Stomach smooth muscle (tissue), 2 donors: ENCODE measurements at regions not wholly inside any gene's neighbourhood (a gene's known extent, or its start where the extent isn't known, plus 50 kb on each side); places are given as distances from the start of the nearest gene placed in this dataset.

Experiments used
- H3K27ac ChIP-seq: one replicate; pipeline ENCODE4 v1.7.0; 2013; ENCODE audit warnings: mild to moderate bottlenecking, low read length, inconsistent platforms
- H3K27me3 ChIP-seq, 2 donors: one replicate each; pipeline ENCODE4 v1.7.0; 2013; ENCODE audit warnings: low read length in 2 of 2; ENCODE audit not compliant: insufficient read depth in 2 of 2, control insufficient read depth in 1 of 2
- H3K36me3 ChIP-seq, 2 donors: one replicate each; pipeline ENCODE4 v1.7.0; 2013; ENCODE audit warnings: low read length in 2 of 2; ENCODE audit not compliant: control insufficient read depth in 2 of 2, insufficient read depth in 2 of 2
- H3K4me1 ChIP-seq: one replicate; pipeline ENCODE4 v1.7.0; 2013; ENCODE audit warnings: low read length; ENCODE audit not compliant: control insufficient read depth, insufficient read depth
- H3K4me3 ChIP-seq, 2 donors: one replicate each; pipeline ENCODE4 v1.7.0; 2013; ENCODE audit warnings: low read length in 2 of 2
- H3K9ac ChIP-seq, 2 donors: one replicate each; pipeline ENCODE4 v1.7.0; 2013; ENCODE audit warnings: low read length in 2 of 2, mild to moderate bottlenecking in 1 of 2
- H3K9me3 ChIP-seq, 2 donors: one replicate each; pipeline ENCODE4 v1.7.0; 2013; ENCODE audit warnings: low read length in 2 of 2; ENCODE audit not compliant: control insufficient read depth in 2 of 2
- donor health status: healthy.
- donor health status: Pancreatic carcinoma.

- no peak overlapping the region for H3K4me3 ChIP-seq
- no peak overlapping the region for H3K27ac ChIP-seq
- no peaks in the 10 kb centered on the region for H3K4me1 ChIP-seq
- no peaks in the 10 kb centered on the region for H3K9me3 ChIP-seq
- H3K36me3 ChIP-seq = no peaks in the 10 kb centered on the region
- no peak overlapping the region for H3K9ac ChIP-seq
- peaks cover 0 to 2% of the 10 kb centered on the region in 2 donors for H3K27me3 ChIP-seq
Measured at GRCh38 chr20:48456366-48457192, 371.2 kb downstream of the PREX1 start.

DNA sequence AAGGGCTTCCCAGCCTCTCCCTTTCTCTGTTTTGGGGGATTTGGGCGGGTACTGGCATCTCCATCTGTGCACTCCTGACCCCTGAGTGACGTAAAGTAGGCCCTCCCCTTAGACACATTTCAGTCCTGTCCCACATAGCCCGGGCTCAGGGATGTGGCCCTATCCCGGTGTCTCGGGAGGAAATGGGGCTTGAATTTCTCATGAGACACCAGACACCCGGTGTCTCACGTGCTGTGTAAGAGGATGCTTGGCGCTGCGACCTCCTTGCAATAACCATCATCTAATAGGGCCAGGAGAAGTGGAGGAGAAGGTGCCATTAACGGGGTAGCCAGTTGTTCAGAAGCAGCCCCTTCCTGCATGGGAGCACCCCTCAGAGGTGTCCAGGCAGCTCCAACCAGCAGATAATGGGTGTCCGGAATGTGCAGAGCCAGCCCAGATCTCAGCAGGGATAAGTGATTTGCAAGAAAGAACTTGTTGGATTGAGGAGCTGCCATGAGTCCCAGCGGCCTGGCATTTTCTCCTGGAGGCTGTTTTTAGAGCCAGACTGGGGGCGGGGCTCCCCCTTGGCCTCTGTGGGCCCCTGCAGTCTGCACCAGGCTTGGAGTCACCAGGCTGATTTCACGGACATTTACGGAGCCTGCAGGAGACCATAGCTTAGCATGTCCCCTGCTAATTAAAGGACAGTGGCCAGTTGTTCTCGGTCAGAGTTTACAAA, 372.0 kb downstream of the PREX1 start:
- H3K9me3 ChIP-seq = no peaks in the 10 kb centered on the region
- no peak overlapping the region for H3K9ac ChIP-seq
- H3K36me3 ChIP-seq = no peaks in the 10 kb centered on the region
- no peak overlapping the region for H3K4me3 ChIP-seq
- peaks cover 0 to 2% of the 10 kb centered on the region in 2 donors for H3K27me3 ChIP-seq
- H3K4me1 ChIP-seq = no peaks in the 10 kb centered on the region
- H3K27ac ChIP-seq = no peak overlapping the region

DNA sequence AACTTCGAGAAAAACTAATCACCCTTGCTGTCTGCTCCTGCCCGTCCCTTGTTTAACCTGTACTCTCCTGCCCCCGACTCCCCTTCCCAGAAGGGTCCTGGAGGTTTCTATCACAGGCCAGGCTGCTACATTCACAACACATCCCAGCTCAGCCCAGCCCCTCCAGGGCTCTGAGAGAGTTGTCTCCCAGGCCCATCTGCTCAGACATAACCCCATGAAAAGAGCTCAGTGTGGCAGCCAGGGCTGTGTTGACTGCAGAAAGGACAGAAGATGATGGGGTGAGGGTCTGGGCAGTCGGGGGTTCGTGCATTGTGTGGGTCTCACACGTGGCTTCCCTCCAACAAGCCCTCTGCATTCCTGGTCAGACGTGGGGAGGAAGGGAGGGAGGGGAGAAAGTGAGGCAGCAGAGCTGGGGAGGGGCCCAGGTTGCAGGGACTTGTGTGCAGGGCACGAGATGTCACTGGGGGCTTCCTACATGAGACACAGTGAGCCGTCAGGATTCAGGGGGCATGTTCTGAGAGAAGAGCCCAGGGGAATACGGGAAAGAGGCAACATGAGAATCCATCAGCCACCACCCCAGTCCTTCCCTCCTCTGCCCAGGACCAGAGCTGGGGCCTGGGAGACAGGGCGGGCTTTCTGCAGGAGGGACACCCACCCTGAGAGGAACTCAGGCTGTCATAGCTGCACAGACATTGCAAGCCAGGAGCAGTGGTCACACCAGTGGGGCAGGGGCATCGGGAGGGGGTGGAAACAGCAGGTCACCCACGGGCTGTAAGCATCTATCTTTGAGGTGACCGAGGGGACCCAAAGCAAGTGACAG, 372.9 kb downstream of the PREX1 start:
- no peaks in the 10 kb centered on the region for H3K9me3 ChIP-seq
- H3K4me3 ChIP-seq = no peak overlapping the region
- no peaks in the 10 kb centered on the region for H3K36me3 ChIP-seq
- H3K27ac ChIP-seq = no peak overlapping the region
- no peaks in the 10 kb centered on the region for H3K4me1 ChIP-seq
- peaks cover 0 to 2% of the 10 kb centered on the region in 2 donors for H3K27me3 ChIP-seq
- H3K9ac ChIP-seq = no peak overlapping the region

- H3K36me3 ChIP-seq = no peaks in the 10 kb centered on the region
- peaks cover 0 to 2% of the 10 kb centered on the region in 2 donors for H3K27me3 ChIP-seq
- no peak overlapping the region for H3K9ac ChIP-seq
- H3K4me1 ChIP-seq = peaks cover 8% of the 10 kb centered on the region
- H3K4me3 ChIP-seq = no peak overlapping the region
- no peak overlapping the region for H3K27ac ChIP-seq
- no peaks in the 10 kb centered on the region for H3K9me3 ChIP-seq
Measured at GRCh38 chr20:48453477-48454093, 374.2 kb downstream of the PREX1 start.

- Histone ChIP-seq H3K4me1 (peaks cover 12% of the 10 kb centered on the region), H3K9me3 (no peaks in the 10 kb centered on the region), H3K9ac (no peak overlapping the region), H3K27me3 (no peaks in the 10 kb centered on the region), H3K27ac (no peak overlapping the region), H3K36me3 (no peaks in the 10 kb centered on the region), H3K4me3 (no peak overlapping the region)
Measured at GRCh38 chr20:48451401-48451800, 376.4 kb downstream of the PREX1 start.

DNA sequence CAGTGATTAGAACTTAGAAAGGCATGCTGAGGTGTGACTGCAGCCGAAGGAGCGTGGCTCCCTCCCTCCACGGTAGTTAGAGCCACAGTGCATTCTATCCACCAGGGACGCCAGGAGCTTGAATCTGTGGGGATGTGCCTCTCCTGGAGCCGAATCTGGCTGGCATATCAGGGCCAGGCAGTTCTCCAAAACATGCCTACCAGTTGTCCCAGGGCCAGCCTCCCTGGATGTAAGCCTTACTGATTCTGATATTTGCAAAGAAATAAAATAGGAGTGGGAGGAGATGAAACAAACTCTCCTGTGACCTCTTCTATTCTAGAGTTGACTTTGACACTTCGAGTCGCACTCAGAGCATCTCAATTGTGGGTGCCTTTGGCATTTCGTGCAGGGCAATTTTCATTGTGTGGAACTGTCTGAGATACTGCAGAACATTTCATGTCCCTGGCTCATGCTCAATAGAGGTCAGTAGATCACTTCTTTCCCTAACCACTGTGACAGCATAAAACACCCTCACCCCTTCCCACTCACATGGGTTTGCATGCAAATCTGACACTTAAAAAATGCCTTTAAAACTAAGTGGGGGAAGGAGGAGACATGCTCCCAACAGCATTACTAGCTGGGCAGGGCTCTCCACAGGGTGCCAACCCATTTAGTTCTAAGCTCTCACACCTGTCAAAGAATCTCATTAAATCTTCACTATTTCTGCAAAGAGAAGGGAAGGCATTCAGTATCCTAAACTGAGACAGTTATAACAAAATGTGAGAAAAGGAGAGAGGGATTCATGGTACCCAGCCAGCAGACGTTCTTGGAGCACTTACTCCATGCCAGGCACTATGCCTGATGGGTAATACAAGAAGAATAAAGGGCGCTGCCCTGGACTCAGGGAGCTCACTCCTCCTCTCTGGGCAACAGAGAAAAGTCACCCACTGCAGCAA, 378.9 kb downstream of the PREX1 start:
- Histone ChIP-seq H3K4me1 (peaks cover 12% of the 10 kb centered on the region), H3K36me3 (no peaks in the 10 kb centered on the region), H3K9me3 (peaks cover 0 to 4% of the 10 kb centered on the region in 2 donors), H3K4me3 (no peak overlapping the region), H3K9ac (no peak overlapping the region), H3K27ac (no peak overlapping the region), H3K27me3 (no peaks in the 10 kb centered on the region)

- Histone ChIP-seq H3K9ac (no peak overlapping the region), H3K27me3 (no peaks in the 10 kb centered on the region), H3K9me3 (peaks cover 3 to 4% of the 10 kb centered on the region in 2 donors), H3K36me3 (no peaks in the 10 kb centered on the region), H3K27ac (no peak overlapping the region), H3K4me1 (peaks cover 12% of the 10 kb centered on the region), H3K4me3 (no peak overlapping the region)
Measured at GRCh38 chr20:48447456-48447855, 380.3 kb downstream of the PREX1 start.

DNA sequence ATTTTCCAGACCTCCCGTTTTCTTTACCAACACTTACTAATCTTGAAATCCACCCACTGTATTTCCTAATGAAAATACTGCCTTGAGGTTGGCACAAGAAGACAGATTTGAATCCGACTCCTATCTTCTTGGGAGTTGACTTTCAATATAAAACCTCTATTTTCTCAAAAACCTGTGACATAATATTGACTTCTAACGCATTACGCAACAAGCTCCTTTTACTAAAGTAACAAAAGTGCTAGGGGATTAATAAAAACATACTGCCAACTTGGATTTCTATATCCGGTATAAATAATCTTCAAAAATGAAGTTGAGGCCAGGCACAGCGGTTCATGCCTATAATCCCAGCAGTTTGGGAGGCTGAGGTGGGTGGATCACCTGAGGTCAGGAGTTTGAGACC, 382.0 kb downstream of the PREX1 start:
- H3K4me1 ChIP-seq = peaks cover 12% of the 10 kb centered on the region
- H3K36me3 ChIP-seq = no peaks in the 10 kb centered on the region
- no peaks in the 10 kb centered on the region for H3K27me3 ChIP-seq
- no peak overlapping the region for H3K27ac ChIP-seq
- no peak overlapping the region for H3K9ac ChIP-seq
- no peak overlapping the region for H3K4me3 ChIP-seq
- H3K9me3 ChIP-seq = peaks cover 3 to 4% of the 10 kb centered on the region in 2 donors

DNA sequence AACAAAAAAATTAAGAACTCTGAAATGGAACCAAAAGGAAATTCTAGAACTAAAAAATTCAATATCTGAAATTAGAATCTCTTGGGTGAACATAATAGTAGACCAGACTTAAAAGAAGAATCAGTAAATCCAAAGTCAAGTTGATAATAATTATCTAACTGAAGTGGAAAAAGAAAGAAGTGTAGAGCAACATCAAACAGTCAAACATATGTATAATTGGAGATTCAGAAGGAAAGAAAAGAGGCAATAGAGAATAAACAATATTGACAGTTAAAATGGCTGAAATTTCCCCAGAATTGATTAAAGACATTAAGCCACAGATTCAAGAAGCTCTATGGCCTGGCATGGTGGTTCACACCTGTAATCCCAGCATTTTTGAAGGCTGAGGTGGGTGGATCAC, 383.6 kb downstream of the PREX1 start:
- Histone ChIP-seq H3K9ac (no peak overlapping the region), H3K9me3 (peaks cover 3 to 4% of the 10 kb centered on the region in 2 donors), H3K36me3 (no peaks in the 10 kb centered on the region), H3K27me3 (no peaks in the 10 kb centered on the region), H3K27ac (no peak overlapping the region), H3K4me3 (no peak overlapping the region), H3K4me1 (peaks cover 10% of the 10 kb centered on the region)
